Neural progenitor cell (in vitro differentiated cells): ENCODE measurements at regions not wholly inside any gene's neighbourhood (a gene's known extent, or its start where the extent isn't known, plus 50 kb on each side); places are given as distances from the start of the nearest gene placed in this dataset.

ENCODE experiments used
- CTCF ChIP-seq: fragments of 200-600 bp; sonication (generic); IDR thresholded peaks from 2 replicates; pipeline ENCODE4 v1.5.1; 2017; ENCODE audit warnings: antibody characterized with exemption, mild to moderate bottlenecking
- EZH2 ChIP-seq: fragments of 200-600 bp; sonication (generic); IDR thresholded peaks from 2 replicates; pipeline ENCODE4 v1.6.1; 2017; ENCODE audit warnings: antibody characterized with exemption, mild to moderate bottlenecking, moderate library complexity

GRCh38 chr3:48067271-48067670 lies 51.1 kb upstream of the MAP4 start:
- TF ChIP-seq CTCF: no peak
- TF ChIP-seq EZH2: no peak
